ENCODE measurements at regions not wholly inside any gene's neighbourhood (a gene's known extent, or its start where the extent isn't known, plus 50 kb on each side); places are given as distances from the start of the nearest gene placed in this dataset.

- DNase-seq (ENCODE audit: extremely low read depth, low read depth) = no peak
- no peak for TF ChIP-seq CTCF (IDR thresholded peaks at IDR 0.05; ENCODE audit: low read depth, low read length, missing control alignments)
- no peak overlapping the region for H3K4me3 ChIP-seq (replicated peaks; ENCODE audit: low read depth, low read length)
Measured at GRCh38 chr15:61657461-61657860, 402.8 kb downstream of the VPS13C start.

GRCh38 chr15:61656391-61656790 is 403.9 kb downstream of the VPS13C start:
- TF ChIP-seq CTCF (IDR thresholded peaks at IDR 0.05; ENCODE audit: low read depth, low read length, missing control alignments) = no peak
- DNase-seq (ENCODE audit: extremely low read depth, low read depth) = no peak
- H3K4me3 ChIP-seq (replicated peaks; ENCODE audit: low read depth, low read length) = no peak overlapping the region

- DNase-seq (ENCODE audit: extremely low read depth, low read depth) = no peak
- TF ChIP-seq CTCF (IDR thresholded peaks at IDR 0.05; ENCODE audit: low read depth, low read length, missing control alignments) = no peak
- H3K4me3 ChIP-seq (replicated peaks; ENCODE audit: low read depth, low read length) = no peak overlapping the region
Measured at GRCh38 chr15:61655881-61656280, 404.4 kb downstream of the VPS13C start.

DNA sequence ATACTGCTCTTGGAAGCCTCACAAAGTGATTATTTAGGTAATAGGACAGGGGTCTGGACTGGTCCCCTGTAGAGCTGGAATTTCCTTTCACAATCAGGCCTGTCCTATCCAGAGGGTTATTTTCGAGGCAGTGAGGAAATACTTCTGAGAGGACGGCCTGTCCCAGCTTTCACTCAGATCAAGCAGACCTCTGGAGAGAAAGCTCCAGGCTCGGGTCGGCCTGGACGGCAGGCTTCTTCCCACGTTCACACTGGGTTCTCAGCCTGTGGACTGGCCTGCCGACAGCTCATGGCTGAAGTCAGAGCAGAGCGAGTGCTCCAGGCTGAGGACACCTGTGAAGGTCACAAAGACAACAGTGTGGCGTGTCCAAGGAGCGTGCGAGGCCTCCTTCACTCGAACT is 405.3 kb downstream of the VPS13C start:
- H3K4me3 ChIP-seq (replicated peaks; ENCODE audit: low read depth, low read length) = no peak overlapping the region
- TF ChIP-seq CTCF (IDR thresholded peaks at IDR 0.05; ENCODE audit: low read depth, low read length, missing control alignments) = no peak
- no peak for DNase-seq (ENCODE audit: extremely low read depth, low read depth)

DNA sequence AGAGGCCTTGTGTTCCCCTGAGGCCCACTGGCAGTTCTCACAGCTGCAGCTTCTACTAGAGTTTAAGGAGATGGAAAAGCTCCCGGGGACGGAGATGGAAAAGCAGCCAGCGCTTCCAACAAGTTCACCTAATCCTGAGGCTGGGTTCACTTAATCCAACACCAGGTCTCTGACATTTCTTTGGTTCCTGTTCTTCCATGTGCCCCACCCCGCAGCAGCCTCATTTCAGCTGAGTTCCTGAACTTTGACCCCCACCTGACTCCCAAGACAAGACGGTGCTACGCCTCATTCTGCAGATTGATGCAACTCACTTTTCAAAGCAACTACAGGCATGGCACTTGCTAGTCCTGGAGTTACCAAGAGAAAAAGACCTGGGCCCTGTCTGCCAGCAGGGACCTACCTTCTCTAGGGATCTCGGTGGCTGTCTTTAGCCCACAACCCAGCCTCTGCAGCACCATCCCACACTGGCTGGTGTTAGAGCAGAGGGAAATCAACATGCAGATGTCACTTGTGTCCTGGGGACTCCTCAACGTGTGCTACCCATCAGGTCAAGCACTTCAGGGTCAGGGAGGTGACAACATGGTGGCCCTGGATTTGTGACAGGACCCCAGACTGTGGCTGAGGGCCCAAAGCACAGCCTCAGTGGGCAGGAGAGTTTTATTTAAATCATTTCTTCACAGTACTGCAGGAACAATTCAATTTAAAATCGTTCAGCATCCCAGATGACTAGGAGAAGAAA is 406.1 kb downstream of the VPS13C start:
- DNase-seq (ENCODE audit: extremely low read depth, low read depth) = no peak
- TF ChIP-seq CTCF (IDR thresholded peaks at IDR 0.05; ENCODE audit: low read depth, low read length, missing control alignments) = no peak
- no peak overlapping the region for H3K4me3 ChIP-seq (replicated peaks; ENCODE audit: low read depth, low read length)

DNA sequence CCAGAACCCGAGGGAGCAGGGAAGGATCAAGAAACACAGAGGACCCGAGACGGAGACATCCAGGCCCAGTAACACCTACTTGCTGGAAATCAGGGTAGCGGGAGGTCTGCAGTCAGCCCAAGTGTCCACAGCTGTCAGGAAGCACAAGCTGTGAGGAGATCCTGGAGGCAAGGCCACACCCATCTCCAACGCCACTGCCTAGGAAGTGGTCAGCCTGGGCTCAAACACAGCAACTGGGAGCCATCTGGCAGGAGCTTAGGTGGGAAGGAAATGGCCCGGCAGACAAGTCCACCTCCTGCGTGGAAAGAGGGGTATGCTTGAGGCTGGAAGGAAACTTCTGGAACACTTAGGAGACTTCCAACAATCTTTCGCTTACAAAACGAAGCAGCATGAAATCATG is 407.1 kb downstream of the VPS13C start:
- no peak overlapping the region for H3K4me3 ChIP-seq (replicated peaks; ENCODE audit: low read depth, low read length)
- TF ChIP-seq CTCF (IDR thresholded peaks at IDR 0.05; ENCODE audit: low read depth, low read length, missing control alignments) = no peak
- DNase-seq (ENCODE audit: extremely low read depth, low read depth) = no peak

DNA sequence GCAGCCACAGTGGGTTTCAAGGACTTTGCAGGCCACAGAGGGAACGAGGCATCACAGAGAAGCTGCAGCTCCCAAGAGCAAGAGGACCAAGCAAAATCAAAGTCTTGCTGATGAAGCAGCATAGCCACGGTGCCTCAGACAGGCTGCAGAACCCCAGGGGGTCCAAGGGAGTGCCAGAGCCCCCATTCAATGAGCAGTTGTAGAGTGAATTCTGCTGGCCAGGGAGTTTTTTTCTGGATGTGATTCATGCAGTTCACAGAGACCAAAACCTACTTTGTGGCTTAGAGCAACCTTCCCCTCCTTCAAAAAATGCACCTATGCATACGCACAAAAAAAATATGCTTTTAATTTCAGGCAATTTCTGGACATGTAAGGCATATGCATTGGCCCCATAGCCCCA is 409.0 kb downstream of the VPS13C start:
- DNase-seq (ENCODE audit: extremely low read depth, low read depth) = no peak
- no peak for TF ChIP-seq CTCF (IDR thresholded peaks at IDR 0.05; ENCODE audit: low read depth, low read length, missing control alignments)
- H3K4me3 ChIP-seq (replicated peaks; ENCODE audit: low read depth, low read length) = no peak overlapping the region

Measured in HFF-Myc (cell line).